Myocyte (in vitro differentiated cells): ENCODE measurements at regions not wholly inside any gene's neighbourhood (a gene's known extent, or its start where the extent isn't known, plus 50 kb on each side); places are given as distances from the start of the nearest gene placed in this dataset.
A peak's percentile ranks its signal among the peaks of the same experiment; 100 is the strongest.
"Not testable (repeated sequence)": the region's sequence is repeated elsewhere in the genome, so short reads cannot be mapped to it uniquely, and the experiment has no call there.

Source experiments
- DNase-seq: peaks from one replicate; pipeline ENCODE4 v3.0.0-alpha.2; 2012; ENCODE audit warnings: low read depth

GRCh38 chr9:71632776-71633175 is 135.5 kb downstream of the CEMIP2 start:
- no peak for DNase-seq

GRCh38 chr9:71630377-71630995 is 137.8 kb downstream of the CEMIP2 start:
- no peak for DNase-seq

- no peak for DNase-seq
Observed at GRCh38 chr9:71629578-71630215, 138.6 kb downstream of the CEMIP2 start.

DNA sequence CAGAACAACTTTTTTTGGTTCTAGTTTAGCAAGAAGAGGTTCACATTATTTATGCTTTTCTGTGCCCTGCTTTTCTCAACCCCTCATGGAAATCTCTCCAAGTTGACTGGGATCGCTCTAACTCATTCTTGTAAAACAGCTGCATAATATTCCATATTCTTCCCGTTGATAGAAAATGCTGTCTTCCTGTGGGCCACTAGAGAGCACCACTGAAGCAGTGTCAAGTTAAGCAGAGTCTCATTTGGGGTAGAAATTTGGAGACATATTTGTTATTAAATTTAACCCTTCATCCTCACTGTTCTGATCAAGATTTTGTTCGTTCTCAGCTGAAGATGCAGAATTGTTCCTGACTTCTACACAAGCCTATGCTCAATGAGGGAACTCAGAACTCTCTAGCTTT is 140.1 kb downstream of the CEMIP2 start:
- no peak for DNase-seq

- DNase-seq: no peak
Observed at GRCh38 chr9:71627537-71627936, 140.8 kb downstream of the CEMIP2 start.

GRCh38 chr9:71626395-71626794 is 141.9 kb downstream of the CEMIP2 start:
- DNase-seq: no peak

- DNase-seq: no peak
Observed at GRCh38 chr9:71624728-71625127, 143.6 kb downstream of the CEMIP2 start.

- DNase-seq: no peak
Observed at GRCh38 chr9:71620746-71621145, 147.6 kb downstream of the CEMIP2 start.

DNA sequence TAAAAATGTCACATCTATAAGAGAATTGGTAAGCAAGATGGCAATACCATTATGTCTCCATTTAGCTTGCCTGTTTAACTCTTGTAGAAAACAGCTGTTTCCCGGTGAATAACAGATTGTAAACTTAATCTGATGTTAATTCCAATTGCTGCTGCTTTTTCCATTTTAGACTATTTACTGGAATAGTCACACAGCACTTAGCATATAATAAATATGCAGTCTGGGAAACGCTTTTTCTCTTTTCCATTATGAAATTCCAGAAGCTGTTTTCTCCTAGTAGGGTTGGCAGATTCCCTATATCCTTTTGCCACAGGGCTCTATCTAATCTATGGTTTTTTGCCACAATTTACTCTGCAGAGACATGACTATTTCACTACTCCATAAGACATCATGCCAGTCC is 148.0 kb downstream of the CEMIP2 start:
- no peak for DNase-seq

DNA sequence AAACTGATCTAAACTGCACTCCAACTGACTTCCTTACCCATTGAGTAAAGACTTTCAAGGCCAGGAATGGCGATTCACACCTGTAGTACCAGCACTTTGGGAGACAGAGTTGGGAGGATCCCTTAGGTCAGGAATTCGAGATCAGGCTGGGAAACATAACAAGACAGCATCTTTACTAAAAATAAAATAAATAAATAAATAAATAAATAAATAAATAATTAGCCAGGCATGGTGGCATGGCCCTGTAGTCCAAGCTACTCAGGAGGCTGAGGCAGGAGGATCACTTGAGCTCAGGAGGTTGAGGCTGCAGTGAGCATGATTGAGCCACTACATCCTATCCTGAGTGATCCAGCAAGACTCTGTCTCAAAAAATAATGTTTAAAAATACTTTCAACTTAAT is 148.4 kb downstream of the CEMIP2 start:
- DNase-seq: no peak

- no peak for DNase-seq
Observed at GRCh38 chr9:71614409-71615010, 153.8 kb downstream of the CEMIP2 start.

- DNase-seq: no peak
Observed at GRCh38 chr9:71612889-71613288, 155.4 kb downstream of the CEMIP2 start.

DNA sequence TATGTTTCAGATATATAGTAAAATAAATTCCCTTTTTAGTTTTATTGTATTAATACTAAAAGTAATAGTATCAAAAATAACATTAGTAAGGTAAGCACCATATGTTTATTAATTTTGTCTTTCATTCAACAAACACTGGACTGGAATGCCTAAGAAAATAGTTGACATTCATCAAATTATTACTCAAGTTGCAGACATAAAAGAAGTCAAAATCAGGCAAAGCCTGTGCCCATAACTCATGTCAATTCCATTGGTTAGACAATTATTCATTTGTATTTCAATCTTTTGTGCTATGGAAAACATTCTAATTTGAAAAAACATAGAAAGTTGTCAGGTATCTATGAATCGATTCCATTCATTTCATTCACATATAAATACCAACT is 158.9 kb downstream of the CEMIP2 start:
- no peak for DNase-seq

DNA sequence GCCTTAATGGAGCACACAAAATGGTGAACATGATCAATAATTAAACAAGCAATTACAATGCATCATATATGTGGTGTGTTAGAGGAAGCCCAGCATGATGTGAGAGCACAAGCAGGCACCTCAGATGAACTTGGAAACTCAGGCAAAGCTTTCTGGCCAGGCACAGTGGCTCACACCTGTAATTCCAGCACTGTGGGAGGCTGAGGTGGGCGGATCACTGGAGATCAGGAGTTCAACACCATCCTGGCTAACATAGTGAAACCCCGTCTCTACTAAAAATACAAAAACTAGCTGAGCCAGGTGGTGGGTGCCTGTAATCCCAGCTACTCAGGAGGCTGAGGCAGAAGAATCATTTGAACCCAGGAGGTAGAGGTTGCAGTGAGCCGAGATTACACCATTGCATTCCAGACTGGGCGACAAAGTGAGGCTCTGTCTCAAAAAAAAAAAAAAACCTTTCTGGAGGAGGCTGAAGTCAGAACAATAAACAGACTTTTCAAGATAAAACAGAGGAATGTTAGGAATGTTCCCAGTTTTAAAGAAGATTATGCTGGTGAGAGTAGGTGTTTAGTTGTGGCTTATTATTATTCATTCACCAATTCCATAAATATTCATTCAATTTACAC is 159.4 kb downstream of the CEMIP2 start:
- no peak for DNase-seq

DNA sequence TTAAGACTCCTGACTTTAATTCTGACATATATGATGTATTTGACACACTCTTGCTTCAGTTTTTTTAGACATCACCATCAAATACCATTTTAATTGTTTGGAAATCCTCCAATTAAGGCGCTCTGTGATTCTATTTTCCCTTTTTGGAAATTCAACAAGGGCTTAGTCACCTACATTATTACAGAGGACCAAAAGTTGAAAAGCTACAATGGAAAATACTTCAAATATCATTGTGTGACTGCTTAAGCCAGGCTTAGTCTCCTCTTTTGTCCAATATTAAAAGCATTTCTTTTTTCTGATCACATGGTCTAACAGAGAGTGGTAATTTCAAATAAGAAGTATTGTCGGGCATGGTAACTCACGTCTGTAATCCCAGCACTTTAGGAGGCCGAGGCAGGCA is 160.3 kb downstream of the CEMIP2 start:
- no peak for DNase-seq

GRCh38 chr9:71607461-71607881 is 160.8 kb downstream of the CEMIP2 start:
- no peak for DNase-seq

GRCh38 chr9:71604197-71605063 is 163.9 kb downstream of the CEMIP2 start:
- DNase-seq: peak; percentile 68

GRCh38 chr9:71602652-71603051 is 165.7 kb downstream of the CEMIP2 start:
- DNase-seq: no peak

GRCh38 chr9:71595762-71596161 is 172.6 kb downstream of the CEMIP2 start:
- not testable (repeated sequence) for DNase-seq

- DNase-seq: no peak
Observed at GRCh38 chr9:71594541-71594940, 173.8 kb downstream of the CEMIP2 start.

GRCh38 chr9:71592400-71592799 is 175.9 kb downstream of the CEMIP2 start:
- DNase-seq: no peak

DNA sequence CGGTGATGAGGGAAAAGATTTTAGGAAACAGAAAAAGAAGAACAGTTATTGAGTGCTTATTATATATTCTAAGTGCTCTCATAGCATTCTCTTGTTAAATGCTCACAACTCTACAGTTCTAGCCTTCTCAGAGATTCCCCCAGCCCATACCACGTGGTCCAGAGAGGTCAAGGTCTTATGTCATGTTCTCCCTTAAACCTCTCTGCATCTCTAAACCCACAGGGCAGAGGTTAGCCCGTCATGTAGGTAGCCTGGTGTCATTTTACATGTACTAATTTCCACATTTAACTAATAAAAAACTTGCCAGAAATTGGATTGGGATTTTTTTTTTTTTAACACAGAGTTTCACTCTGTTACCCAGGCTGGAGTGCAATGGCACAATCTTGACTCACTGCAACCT is 178.0 kb downstream of the CEMIP2 start:
- no peak for DNase-seq
